SH-SY5Y (cell line): ENCODE measurements at regions not wholly inside any gene's neighbourhood (a gene's known extent, or its start where the extent isn't known, plus 50 kb on each side); places are given as distances from the start of the nearest gene placed in this dataset.

Source experiments
- GATA2 ChIP-seq: IDR thresholded peaks from 2 replicates; pipeline ENCODE4 v1.6.1; 2011; ENCODE audit warnings: mild to moderate bottlenecking, low read depth, low read length
- GATA3 ChIP-seq: IDR thresholded peaks from 2 replicates; pipeline ENCODE4 v1.6.1; 2011; ENCODE audit warnings: low read depth, mild to moderate bottlenecking, low read length, moderate library complexity

DNA sequence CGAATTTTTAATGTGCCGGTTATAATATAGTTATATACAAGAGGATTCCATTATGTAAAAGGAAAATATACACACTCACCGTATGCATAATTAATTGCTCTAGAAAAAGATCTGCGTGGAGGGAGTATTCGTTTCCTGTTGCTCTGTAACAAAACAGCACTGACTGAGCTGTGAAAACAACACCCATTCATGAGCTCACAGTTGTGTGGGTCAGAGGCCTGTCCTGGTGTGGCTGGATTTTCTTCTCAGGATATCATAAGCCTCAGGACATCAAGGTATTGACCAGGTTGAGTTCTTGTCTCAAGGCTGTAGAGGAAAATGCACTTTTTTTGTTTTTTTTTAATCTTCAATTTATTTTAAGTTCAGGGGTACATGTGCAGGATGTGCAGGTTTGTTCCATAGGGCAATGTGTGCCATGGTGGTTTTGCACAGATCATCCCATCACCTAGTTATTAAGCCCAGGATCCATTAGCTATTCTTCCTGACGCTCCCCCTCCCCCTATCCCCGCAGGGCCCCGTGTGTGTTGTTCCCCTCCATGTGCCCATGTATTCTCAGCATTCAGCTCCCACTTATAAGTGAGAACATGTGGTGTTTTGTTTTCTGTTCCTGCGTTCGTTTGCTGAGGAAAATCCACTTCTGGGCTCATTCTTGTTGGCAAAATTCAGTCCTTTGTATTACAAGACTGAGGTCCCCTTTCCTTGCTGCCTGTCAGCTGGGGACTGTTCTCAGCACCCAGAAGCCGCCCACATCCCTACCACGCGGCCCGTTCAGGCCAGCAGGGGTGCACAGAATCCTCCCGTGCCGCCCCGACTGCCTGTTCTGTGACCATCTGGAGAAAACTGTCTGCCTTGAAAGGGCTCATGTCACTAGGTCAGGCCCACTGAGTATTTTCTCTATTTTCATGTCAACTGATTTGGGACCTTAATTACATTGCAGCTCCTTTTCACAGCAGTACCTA lies 87.4 kb upstream of the ERRFI1 start:
- TF ChIP-seq GATA3 (no peak), GATA2 (no peak)

- TF ChIP-seq GATA2 (no peak), GATA3 (no peak)
Measured at GRCh38 chr1:8112611-8113261, 86.6 kb upstream of the ERRFI1 start.

- no peak for TF ChIP-seq GATA3
- TF ChIP-seq GATA2: no peak
Measured at GRCh38 chr1:8111560-8111959, 85.5 kb upstream of the ERRFI1 start.

- TF ChIP-seq GATA2: no peak
- TF ChIP-seq GATA3: no peak
Measured at GRCh38 chr1:8109216-8109615, 83.1 kb upstream of the ERRFI1 start.

GRCh38 chr1:8107897-8108296 lies 81.8 kb upstream of the ERRFI1 start:
- TF ChIP-seq GATA3 (no peak), GATA2 (no peak)

GRCh38 chr1:8104278-8105236 lies 78.4 kb upstream of the ERRFI1 start:
- no peak for TF ChIP-seq GATA2
- no peak for TF ChIP-seq GATA3

- no peak for TF ChIP-seq GATA3
- no peak for TF ChIP-seq GATA2
Measured at GRCh38 chr1:8097908-8098307, 71.8 kb upstream of the ERRFI1 start.

GRCh38 chr1:8097077-8097799 lies 71.1 kb upstream of the ERRFI1 start:
- TF ChIP-seq GATA3 (no peak), GATA2 (no peak)

- TF ChIP-seq GATA3: no peak
- no peak for TF ChIP-seq GATA2
Measured at GRCh38 chr1:8096105-8097011, 70.2 kb upstream of the ERRFI1 start.

DNA sequence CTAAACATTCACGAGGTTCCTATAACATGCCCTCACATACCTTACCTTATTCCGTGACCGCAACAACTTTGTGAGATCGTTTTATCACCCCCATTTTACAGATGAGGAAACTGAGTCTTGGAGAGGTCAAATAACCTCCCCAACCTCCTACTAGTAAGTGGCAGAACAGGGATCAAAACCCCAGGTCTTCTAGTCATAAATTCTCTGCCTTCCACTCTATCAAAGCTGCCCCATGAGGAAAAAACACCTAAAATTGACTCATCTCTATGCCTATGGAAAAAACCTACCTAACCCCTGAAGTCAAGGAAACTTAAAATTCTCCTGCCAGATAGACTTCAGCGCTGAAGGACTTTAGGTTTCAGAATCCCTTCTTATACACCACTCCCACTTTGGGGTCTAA lies 69.5 kb upstream of the ERRFI1 start:
- TF ChIP-seq GATA2 (no peak), GATA3 (no peak)

- no peak for TF ChIP-seq GATA3
- TF ChIP-seq GATA2: no peak
Measured at GRCh38 chr1:8094481-8095241, 68.6 kb upstream of the ERRFI1 start.
